HTR-8/SVneo (cell line): ENCODE measurements at regions not wholly inside any gene's neighbourhood (a gene's known extent, or its start where the extent isn't known, plus 50 kb on each side); places are given as distances from the start of the nearest gene placed in this dataset.
"Not testable (repeated sequence)": the region's sequence is repeated elsewhere in the genome, so short reads cannot be mapped to it uniquely, and the experiment has no call there.

Experiments used
- DNase-seq: peaks from one replicate; pipeline ENCODE4 v3.0.0; 2011; ENCODE audit warnings: low spot score, mixed read lengths; ENCODE audit not compliant: insufficient read length
- FAIRE-seq: peaks from 2 replicates; lab custom pipeline; 2011; peaks lifted over from hg19 to GRCh38; lab: Jason Lieb, UNC

- DNase-seq (no peak), FAIRE-seq (no peak)
Measured at GRCh38 chr4:75195111-75195510, 262.2 kb downstream of the PARM1 start.

DNA sequence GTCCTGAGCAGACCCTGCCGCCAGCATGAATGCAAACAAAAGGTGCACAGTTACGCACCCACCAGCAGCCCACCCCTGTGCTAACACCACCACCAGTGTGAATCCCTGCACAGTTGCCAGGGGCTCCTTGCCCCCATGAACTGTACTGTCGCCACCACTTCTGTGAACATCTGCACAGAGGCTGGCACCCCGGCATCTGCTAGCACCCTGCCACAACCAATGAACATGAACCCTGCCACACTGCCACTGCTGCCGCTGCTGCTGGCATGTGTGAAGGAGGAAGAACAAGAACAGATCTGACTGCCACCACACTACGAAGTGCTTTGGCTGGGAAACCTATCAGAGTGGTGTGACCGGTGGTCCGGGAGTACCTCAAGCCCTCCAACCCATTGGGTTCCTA, 261.3 kb downstream of the PARM1 start:
- DNase-seq (no peak), FAIRE-seq (no peak)

GRCh38 chr4:75192182-75192581, 259.3 kb downstream of the PARM1 start:
- DNase-seq, FAIRE-seq: not testable (repeated sequence)

GRCh38 chr4:75189711-75190335, 256.9 kb downstream of the PARM1 start:
- FAIRE-seq (no peak), DNase-seq (no peak)

DNA sequence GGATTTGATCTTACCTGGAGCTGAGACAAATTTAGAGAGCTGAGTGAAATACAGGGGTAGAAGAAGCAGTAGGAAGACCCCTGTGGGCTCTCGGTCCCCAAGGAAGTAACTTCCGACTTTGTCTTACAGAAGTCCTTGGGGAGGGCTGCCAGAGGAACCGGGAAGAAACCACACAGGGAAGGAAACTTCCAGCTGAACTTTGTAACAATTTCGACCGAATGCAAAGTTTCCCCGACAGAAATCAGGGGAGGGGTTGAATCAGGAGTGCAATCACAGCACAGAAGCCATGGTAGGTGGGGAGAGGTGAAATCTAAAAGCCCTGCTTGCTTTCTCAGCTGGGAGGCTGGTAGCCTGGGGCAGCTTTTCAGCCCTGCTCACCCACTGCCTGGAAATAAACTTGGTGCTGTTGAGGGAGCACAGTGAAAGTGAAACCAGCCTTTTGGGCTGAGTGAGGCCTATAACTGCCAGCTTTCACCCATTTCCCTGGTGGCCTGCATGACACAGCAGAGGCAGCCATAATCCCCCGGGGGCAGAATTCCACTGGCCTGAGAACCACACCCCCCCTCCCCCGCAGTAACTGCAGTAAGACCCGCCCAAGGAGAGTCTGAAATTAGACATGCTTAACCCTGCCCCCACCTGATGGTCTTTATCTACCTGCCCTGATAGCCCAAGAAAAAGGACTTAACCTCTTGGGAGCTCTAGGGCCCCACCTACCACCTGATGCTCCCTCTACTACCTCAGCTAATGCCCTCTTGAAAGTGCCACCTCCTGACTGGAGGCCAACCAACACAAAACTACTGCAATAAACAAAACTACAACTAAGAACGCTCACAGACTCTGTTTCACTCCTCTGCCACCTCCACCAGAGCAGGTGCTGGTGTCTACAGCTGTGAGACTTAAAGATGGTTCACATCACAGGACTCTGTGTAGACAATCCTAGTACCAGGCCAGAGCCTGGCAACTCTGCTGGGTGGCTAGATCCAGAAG, 248.2 kb downstream of the PARM1 start:
- DNase-seq (no peak), FAIRE-seq (no peak)

DNA sequence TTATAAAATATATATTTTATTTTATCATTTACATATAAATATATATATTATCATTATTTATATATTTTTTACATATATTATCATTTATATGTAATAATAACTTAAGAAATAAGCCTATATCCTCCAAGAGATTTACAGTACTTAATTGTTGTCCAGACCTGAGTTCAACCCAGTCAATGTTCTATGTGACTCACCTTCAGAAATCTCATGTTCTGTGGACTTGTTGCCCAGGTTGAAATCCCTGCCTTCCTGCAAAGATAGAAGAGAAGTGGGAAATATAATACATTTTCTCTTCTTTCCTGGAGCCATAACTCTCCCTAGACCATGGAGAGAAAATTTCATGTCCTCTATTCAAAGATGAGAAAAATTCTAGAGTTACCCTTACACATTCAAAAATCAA, 247.3 kb downstream of the PARM1 start:
- no peak for FAIRE-seq

DNA sequence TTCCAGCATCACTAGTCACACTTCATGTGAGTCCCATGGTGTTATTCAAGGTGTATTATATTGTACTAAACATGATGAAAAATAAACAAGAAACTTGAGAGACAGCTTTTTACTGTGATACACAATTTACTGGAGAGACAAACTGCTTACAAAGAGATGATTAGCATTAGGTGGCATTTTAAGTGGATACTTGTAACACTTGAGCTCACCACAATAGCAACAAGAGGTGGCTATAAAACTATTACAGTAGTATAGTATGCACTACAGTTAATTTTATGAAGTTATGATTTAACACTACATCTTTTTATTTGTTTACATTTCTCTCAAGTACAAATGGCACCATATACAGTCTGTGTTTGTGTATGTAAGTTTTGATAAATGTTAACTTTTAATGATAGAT, 246.6 kb downstream of the PARM1 start:
- FAIRE-seq, result no peak

More for the DNA sequence above, 247.3 kb downstream of the PARM1 start:
- DNase-seq, result no peak

GRCh38 chr4:75172551-75172950, 239.6 kb downstream of the PARM1 start:
- FAIRE-seq (no peak), DNase-seq (no peak)

More for the DNA sequence above, 246.6 kb downstream of the PARM1 start:
- DNase-seq, result no peak

DNA sequence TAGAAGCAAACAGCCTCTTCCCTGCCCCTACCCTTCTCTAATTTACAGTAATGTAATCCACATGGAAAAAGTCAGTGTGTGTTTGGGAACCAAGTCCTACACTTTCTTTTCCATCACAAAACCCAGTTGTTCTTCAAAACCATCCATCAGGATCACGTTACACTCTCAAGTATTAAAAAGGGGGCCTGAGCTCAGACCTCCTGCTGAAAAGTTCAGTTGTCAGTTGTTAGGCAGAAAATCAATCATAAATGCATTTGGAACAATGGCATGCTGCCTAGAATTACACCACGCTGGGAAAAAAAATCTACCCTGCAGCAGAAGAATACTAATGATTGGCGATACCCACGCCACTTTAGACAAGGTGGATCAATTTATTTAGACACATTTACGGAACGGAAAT, 236.5 kb downstream of the PARM1 start:
- FAIRE-seq (no peak), DNase-seq (no peak)

DNA sequence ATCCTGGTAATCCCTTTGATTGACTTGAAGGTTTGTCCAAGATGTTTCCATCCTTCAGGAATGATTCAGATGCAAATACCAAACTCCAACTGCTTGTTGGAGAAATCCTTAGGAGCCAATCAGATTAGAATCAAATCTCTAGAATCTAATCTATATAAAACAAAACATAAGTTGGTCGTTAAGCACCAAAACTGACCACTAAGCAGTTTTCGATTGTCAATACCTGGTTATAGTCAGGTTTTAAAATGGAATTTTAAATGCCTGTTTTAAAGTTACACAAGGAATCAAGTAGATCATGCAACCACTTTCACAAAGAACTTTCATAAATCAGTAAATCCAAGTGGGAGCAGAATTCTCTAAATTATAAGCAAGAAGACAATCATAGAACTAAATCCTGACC, 236.1 kb downstream of the PARM1 start:
- FAIRE-seq, result no peak
- DNase-seq, result no peak

DNA sequence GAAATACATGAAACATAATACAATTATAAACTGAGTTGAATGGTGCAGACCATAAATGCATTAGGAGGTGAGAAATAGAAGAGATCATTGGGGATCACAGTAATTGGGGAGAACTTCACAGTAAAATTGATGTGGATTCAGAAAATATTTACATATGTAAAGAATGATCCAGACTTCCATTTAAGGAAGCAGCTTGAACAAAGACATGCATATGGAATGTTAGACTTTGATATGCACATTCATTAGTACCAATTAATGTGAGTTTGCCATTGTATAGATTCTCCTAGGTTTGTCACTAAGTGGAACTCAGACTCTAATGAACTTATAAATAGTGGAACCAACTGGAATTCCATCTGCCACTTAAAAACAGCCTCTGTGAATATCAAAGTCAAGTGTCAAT, 235.6 kb downstream of the PARM1 start:
- DNase-seq, result no peak
- FAIRE-seq, result no peak

- DNase-seq, FAIRE-seq: not testable (repeated sequence)
Measured at GRCh38 chr4:75165100-75165499, 232.2 kb downstream of the PARM1 start.

- no peak for FAIRE-seq
- no peak for DNase-seq
Measured at GRCh38 chr4:75158451-75158850, 225.5 kb downstream of the PARM1 start.

- no peak for FAIRE-seq
- no peak for DNase-seq
Measured at GRCh38 chr4:75154994-75155393, 222.1 kb downstream of the PARM1 start.

DNA sequence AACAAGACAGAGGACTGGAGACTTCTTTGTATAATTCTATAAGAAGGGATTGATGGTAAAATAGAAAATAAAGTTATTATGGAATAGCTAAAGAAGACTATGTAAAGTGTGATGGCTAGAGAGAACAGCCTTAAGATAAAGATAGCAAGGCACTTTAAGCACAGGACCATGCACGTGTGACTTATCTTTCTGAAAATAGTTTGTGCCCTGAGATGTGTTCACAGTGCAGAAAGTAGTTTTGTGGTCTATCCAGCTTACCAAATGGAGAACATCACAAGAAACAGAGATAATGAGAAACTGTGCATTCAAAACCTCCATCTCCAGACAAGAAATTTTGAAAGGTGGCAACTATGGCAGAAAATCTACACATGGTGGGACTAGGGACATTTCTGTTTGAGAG, 213.3 kb downstream of the PARM1 start:
- DNase-seq (no peak), FAIRE-seq (no peak)

DNA sequence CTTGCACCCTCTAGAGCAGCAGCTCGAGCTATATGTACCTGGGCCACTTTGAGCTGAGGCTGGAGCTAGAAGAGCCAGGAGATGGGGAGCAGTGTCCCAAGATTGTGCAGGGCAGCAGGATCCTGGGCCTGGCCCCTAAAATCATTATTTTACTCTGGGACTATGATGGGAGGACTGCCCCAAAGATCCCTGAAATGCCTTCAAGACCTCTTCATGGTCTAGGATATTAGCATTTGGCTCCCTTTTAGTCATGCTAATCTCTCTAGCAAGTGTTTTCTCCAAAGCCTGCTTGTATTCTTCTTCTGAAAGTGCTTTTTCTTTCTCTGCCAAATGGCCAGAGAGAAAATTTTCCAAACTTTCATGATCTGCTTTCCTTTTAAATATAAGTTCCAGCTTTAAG, 211.6 kb downstream of the PARM1 start:
- no peak for FAIRE-seq
- no peak for DNase-seq

DNA sequence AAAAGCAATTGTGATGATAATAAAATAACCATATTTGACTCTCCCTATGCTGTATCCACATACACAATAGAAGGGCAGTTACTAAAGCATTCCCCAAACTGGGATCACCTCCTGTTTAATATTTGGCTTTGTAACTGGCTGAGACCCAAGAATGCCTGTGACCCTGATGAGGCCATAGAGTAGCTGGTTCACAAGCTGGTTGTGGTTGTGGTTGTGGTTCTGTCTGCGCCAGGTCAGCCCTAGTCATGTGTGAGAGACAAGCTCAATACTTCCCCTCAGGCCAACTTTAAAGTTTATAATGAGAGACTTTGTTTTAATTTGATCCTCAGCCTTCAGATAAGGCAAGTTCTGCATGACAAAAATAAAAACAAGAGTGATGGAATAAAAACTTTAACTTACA, 209.9 kb downstream of the PARM1 start:
- FAIRE-seq (no peak), DNase-seq (no peak)

- no peak for FAIRE-seq
- no peak for DNase-seq
Measured at GRCh38 chr4:75142382-75142781, 209.5 kb downstream of the PARM1 start.

GRCh38 chr4:75141162-75141561, 208.2 kb downstream of the PARM1 start:
- FAIRE-seq (no peak), DNase-seq (no peak)

- DNase-seq (no peak), FAIRE-seq (no peak)
Measured at GRCh38 chr4:75137302-75137701, 204.4 kb downstream of the PARM1 start.

GRCh38 chr4:75135068-75135825, 202.3 kb downstream of the PARM1 start:
- no peak for DNase-seq
- FAIRE-seq, result no peak
